SK-N-MC (cell line): ENCODE measurements at regions not wholly inside any gene's neighbourhood (a gene's known extent, or its start where the extent isn't known, plus 50 kb on each side); places are given as distances from the start of the nearest gene placed in this dataset.

Source experiments
- EZH2 ChIP-seq: fragments of 200-600 bp; sonication (generic); IDR thresholded peaks from one replicate; pipeline ENCODE4 v1.6.1; 2017; ENCODE audit warnings: antibody characterized with exemption
- FOXP2 ChIP-seq: optimal IDR thresholded peaks from 2 replicates; pipeline ENCODE3; 2011; ENCODE audit warnings: mild to moderate bottlenecking, moderate library complexity; ENCODE audit not compliant: insufficient read depth; ENCODE audit errors: extremely low read length, control extremely low read depth
- POLR2AphosphoS5 ChIP-seq: IDR thresholded peaks from 2 replicates; pipeline ENCODE4 v1.6.1; 2012; ENCODE audit warnings: mild to moderate bottlenecking, low read depth, low read length, borderline replicate concordance

DNA sequence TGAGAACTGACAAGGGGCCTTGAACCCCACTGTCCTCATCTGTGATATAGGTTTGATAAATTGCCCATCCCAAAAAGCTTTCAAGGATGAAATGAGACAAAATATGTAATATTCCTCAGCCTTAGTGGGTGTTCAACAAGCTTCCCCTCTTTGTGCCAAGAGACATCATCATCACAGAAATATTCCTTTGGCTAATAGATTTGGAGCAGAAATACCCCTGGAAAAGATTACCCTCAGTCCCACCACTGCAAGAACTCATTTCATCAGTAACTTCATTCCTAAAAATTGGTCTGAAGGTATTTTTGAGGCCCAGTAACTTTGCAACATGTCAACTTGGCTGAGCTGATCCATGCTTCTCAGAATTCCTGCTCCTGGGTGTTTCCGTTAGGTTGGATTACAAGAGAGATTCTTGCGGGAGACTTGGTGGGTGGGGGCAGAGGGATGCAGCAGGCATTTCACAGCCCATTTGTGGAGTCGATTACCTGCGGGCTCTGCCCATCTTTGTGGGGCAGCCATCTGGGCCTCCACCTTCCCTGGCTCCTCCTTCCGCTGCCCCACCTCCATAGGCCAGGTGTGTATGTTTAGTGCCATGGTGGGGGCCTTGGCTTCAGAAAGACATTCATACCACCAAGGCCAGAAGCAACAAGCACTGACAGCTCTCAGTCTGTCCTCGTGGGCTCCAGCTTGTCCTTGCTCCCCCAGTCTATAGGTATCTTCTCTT is 263.9 kb downstream of the GLI2 start:
- TF ChIP-seq EZH2, result no peak
- TF ChIP-seq POLR2AphosphoS5, result no peak
- TF ChIP-seq FOXP2, result no peak
